Dermis blood vessel endothelial cell (primary cell): ENCODE measurements at regions not wholly inside any gene's neighbourhood (a gene's known extent, or its start where the extent isn't known, plus 50 kb on each side); places are given as distances from the start of the nearest gene placed in this dataset.

Experiments
- DNase-seq: peaks from one replicate; pipeline ENCODE4 v3.0.0; 2010

GRCh38 chr11:11755871-11756270, 85.9 kb upstream of the USP47 start:
- no peak for DNase-seq

DNA sequence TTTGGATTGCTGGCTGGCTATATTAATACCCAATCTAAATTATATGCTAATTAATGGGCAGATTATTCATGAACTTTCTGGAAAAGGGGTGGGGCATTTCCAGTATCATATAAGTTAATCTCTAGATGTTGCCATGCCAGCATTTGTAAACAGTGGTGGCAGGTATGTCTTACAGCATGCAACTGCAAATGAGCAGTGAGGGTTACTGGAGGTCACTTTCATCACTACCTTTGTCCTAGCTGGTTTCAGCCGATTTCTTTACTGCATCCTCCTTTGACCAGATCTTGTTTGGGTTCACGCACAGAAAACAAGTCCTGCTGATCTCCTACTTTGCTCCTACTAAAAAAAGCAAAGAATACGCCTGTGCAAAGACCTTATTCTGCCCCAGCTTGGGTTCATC, 89.1 kb upstream of the USP47 start:
- DNase-seq = no peak

GRCh38 chr11:11750017-11750878, 91.5 kb upstream of the USP47 start:
- no peak for DNase-seq

DNA sequence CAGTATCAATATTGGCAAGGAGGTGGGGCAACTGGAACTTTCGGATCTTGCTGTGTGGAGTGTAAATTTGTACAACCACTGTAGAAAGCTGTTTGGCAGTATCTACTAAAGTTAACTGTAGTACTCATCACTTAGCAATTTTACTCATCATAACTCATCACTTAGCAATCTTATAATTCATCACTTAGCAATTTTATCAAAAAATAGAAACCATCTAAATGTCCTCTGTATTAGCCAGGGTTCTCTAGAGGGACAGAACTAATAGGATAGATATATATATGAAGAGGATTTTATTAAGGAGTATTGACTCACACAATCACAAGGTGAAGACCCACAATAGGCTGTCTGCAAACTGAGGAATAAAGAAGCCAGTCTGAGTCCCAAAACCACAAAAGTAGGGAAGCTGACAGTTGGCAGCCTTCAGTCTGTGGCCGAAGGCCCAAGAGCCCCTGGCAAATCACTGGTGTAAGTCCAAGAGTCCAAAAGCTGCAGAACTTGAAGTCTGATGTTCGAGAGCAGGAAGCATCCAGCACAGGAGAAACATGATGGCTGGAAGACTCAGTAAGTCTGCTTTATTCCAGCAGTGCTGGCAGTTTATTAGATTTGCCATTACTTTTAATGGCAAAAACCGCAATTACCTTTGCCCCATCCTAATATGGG, 92.9 kb upstream of the USP47 start:
- no peak for DNase-seq

DNA sequence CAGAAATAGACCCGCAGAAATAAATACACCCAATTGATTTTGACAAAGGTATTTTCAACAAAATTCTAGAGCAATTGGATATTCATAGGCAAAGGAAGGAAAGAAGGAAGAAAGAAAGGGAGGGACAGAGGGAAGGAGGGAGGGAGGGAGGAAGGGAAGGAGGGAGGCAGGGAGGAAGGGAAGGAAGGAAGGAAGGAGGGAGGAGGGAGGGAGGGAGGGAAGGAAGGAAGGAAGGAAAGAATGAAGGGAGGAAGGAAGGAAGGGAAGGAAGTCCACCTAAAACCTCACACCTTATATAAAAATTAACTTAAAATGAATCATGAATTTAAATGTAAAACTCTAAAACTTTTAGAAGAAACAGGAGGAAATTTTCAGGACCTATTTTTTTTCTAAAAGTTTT, 94.2 kb upstream of the USP47 start:
- DNase-seq = no peak

DNA sequence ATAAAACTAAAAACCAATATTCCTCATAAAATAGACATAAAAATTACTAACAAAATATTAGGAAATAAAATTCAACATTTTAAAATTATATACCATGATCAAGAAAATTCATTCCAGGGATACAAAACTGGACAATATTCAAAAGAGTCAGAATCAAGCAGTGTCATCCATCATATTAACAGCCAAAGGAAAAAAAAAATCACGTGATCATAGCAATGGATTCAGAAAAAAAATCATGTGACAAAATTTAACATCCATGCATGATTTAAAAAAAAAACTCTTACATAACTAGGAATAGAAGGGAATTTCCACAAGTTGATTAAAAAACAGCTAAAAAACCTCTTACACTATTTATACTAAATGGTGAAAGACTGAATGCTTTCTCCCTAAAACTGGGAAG, 95.3 kb upstream of the USP47 start:
- DNase-seq = no peak

DNA sequence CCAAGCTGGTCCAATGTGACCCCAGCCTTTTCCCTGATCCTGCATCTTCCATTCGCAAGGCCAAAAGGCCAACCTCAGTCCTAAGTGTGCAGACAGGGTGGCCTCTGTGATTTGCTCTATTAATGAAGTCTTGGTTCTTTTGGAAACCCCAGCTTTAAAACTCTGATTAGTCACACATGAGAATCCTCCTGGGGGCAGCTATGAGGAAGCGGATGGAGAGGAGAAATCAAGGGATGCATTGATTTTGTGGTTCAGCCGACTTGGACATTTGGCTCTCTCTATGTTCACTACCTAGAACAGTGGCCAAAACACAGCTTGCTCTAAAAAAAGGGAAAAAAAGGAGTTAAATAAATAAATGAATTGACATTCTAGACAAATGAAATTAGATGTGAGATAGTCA, 98.6 kb upstream of the USP47 start:
- DNase-seq = no peak

DNA sequence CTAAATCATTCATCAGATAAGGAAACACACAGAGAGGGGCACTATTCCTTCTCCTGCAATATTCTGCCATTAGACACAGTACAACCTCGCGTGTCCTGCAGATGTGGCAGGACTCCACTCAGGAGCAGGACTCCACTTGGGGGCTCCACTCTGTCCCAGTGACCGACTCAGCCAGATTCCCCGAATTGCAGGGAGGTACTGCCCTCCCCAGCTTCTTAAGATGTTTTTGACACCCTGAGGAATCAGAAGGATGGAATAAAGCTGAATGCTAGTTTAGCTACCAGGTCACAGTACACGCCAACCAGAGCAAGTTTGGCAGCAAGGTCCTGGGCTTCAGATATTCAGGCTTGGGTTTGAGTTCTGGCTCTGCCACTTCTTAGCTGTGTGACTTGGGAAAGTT, 99.3 kb upstream of the USP47 start:
- DNase-seq = no peak

- no peak for DNase-seq
Measured at GRCh38 chr11:11740836-11741235, 100.9 kb upstream of the USP47 start.

DNA sequence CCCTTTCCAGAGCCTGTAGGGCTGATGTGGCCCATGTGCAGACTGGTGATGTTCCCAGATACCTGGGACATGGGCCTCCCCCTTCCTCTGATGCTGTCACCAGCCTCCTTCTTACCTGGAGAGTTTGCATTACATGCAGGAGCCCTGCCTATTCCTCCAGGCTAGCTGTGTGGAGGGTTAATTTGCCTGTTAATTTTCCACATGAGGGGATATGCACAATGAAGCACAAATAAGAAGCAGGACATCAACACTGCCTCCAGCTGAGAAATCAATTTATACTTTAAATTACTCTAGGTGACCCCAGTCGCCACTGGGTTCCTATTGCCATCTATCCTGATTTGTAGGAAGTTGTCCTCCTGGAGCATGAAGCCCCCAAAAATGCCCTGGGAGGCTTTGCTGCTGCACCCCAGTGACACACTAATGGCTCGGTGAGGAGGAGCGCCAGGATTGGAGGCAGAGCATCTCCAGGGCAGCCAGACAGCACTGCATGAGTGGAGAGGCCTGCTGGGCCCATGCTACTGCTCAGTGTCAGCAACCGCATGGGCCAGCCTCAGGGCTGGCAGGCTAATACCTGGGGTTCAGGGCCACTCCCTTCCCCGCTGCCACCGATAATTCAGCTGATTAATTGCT, 101.6 kb upstream of the USP47 start:
- no peak for DNase-seq

DNA sequence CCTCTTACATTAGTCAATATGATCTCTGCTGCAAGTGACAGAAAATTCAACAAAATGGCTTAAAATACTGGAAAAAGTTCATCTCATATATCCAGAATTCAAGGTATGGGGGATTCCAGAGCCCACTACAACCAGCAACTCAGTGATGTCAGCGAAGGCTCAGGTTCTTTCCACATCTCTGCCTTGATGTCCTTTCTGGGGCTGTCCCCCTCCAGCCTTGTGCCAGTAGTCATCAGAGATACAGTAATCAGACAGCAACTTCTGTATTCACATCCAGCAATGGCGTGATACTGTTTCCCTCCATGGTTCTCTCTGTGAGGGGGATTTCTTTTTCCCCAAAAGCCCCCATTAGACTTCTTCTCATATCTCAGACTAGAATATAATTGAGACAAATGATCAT, 103.4 kb upstream of the USP47 start:
- DNase-seq = no peak

DNA sequence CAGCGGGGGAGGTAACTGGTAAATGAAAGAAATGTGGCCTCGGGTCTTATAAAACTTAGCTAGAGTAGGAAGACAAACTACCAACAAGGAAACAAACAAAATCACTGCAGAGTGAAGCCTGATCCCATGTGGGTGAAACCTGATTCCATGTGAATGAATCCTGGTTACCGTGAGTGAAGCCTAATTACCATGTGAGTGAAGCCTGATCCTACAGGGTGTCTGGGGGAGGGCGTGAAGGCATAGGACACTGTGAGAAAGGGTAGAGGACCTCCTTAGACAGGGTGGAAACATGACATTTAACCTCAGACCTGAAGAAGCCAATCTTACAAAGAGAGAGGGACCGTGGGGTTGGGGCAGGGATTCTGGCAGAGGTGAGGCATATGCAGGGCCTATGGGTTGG, 106.2 kb upstream of the USP47 start:
- DNase-seq = no peak

- DNase-seq = no peak
Measured at GRCh38 chr11:11733246-11733747, 108.5 kb upstream of the USP47 start.

DNA sequence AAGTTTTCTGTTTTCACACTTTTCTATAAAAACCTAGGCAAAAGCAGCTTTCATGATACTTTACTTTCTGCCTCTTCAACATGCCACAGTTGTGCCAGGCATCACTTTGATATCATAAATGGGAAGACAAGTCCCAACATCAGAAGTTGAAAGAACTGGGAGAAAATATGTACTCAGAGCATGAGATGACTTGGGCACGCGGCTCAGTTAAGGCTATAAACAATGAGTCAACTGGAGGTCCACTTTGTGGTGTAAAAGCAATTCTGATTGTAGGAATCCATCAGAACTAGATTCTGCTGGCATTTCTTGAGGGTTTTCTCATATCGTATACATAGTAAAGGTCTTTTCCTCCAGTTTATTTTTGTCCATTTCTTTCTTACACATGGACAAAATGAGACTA, 109.7 kb upstream of the USP47 start:
- DNase-seq = no peak

GRCh38 chr11:11731311-11732083, 109.7 kb upstream of the GALNT18 start:
- DNase-seq = peak; percentile 15

- DNase-seq = no peak
Measured at GRCh38 chr11:11728386-11728785, 106.6 kb upstream of the GALNT18 start.

GRCh38 chr11:11725438-11725837, 103.6 kb upstream of the GALNT18 start:
- no peak for DNase-seq

GRCh38 chr11:11724994-11725393, 103.2 kb upstream of the GALNT18 start:
- no peak for DNase-seq

GRCh38 chr11:11722861-11723260, 101.1 kb upstream of the GALNT18 start:
- DNase-seq = no peak

DNA sequence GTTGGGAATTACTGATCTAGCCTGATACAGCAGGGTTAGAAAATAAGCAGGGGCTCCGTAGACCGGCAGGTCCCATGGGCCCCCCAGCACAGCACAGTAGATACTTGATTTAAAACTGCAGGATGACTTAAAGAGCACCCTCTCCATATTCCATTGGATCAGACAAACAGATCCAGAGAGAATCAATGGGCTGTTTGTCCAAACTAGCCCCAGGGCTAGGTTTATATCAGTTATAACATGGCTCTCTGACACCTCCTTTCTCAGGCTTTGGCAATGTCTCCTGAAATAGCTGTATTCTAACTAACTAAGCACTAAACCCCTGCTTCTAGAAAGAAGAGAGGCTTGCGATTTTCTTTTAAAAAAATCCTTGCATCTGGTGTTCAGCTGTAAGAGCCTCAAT, 100.4 kb upstream of the GALNT18 start:
- no peak for DNase-seq

DNA sequence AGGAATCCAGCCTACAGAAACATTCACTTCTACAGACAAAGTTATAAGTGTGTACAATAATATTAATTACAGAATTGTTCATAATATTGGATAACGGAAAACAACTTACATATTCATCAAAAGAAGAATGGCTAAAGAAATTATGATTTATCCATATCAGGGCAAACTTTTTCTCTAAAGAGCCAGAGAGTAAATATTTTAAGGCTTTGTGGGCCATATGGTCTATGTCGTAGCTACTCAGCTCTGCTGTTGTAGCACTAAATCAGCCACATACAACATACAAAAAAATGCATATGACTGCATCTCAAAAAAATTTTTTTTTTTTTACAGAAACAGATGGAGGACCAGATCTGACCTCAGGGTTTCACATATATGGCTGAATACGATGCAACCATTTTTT, 96.7 kb upstream of the GALNT18 start:
- no peak for DNase-seq

DNA sequence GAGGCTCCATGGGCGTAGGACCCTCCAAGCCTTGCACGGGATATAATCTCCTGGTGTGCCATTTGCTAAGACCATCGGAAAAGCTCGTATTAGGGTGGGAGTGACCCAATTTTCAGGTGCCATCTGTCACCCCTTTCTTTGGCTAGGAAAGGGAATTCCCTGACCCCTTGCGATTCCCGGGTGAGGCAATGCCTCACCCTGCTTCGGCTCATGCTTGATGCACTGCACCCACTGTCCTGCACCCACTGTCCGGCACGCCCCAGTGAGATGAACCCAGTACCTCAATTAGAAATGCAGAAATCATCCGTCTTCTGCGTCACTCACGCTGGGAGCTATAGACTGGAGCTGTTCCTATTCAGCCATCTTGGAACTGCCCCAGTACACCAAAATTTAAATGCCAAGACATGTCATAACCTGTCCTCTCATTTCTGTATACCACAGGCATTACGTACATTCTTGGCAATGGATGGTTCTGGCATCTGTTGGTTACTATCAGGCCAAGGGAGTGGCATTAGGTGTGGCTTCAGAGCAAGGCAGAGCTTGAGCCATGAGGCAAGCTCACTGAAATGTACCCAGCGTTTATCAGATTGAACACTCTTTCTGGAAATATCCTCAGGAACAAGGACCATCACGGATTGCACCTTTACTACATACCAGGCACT, 95.4 kb upstream of the GALNT18 start:
- no peak for DNase-seq
